GM18502 (cell line): ENCODE measurements at regions not wholly inside any gene's neighbourhood (a gene's known extent, or its start where the extent isn't known, plus 50 kb on each side); places are given as distances from the start of the nearest gene placed in this dataset.

Source experiments
- ATAC-seq: cut with Tn5 transposase; IDR thresholded peaks from one replicate; pipeline ENCODE4 v1.9.1; 2021; ENCODE audit warnings: mild to moderate bottlenecking; ENCODE audit not compliant: unreplicated experiment, poor library complexity

GRCh38 chr7:148507787-148508186, 82.8 kb upstream of the C7orf33 start:
- ATAC-seq = no peak

GRCh38 chr7:148514236-148514635, 76.3 kb upstream of the C7orf33 start:
- ATAC-seq = no peak

GRCh38 chr7:148515237-148515636, 75.3 kb upstream of the C7orf33 start:
- ATAC-seq = no peak

GRCh38 chr7:148515728-148516695, 74.6 kb upstream of the C7orf33 start:
- ATAC-seq = no peak

GRCh38 chr7:148519386-148519785, 71.2 kb upstream of the C7orf33 start:
- peak; percentile 42 for ATAC-seq

DNA sequence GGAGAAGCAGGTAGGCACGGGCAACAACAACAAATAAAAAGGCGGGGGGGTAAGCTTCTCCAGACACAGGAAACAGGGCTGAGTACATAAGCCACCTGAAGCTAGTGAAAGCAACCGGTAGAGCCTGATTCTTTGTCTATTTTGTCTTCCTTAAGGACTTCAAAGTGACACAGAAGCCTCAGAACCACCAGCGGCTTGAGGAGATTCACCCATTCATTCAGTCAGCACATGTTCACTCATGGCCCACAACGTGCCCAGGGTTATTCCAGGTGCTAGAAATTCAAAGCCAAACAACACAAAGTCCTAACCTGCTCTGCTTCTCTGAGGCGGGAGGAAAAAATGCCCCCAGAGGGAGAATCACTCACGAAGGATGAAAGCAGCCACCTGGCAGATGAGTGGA, 69.3 kb upstream of the C7orf33 start:
- ATAC-seq = no peak

- ATAC-seq = no peak
These were observed 67.0 kb upstream of the C7orf33 start for GRCh38 chr7:148523550-148523949.

DNA sequence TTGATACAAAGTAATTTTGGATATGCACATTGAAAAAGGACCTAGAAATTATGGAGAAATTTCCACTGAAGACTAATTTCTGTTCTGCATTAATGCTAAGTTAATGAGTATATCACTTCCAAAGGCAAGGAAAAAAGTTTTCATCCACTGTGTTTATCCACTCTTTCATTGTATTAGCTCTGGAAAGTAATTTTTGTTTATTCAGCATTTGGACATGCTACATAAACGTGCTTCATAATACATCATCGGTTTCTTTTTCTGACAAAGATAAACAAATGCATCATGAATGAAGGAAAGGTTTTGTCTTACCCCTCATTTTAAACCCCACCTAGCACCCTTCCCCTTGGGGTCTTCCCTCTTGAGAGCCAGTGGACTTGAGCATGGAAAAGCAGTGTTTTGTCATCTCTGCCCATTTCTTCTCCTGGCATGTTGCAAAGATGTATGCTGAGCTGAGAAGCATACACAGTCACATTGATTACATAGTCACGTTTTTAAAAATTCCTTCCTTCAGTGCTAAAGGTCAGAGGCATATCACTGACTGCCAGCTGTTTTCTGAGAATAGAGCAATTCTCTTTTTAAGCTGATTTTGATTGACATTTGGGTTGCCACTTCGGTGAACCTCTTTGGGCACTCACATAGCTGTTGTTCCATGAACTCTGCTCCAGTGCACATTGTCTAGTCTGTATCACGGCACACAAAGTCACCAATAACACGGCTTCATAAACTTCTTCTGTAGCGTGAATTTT, 65.9 kb upstream of the C7orf33 start:
- ATAC-seq = no peak

GRCh38 chr7:148527717-148528168, 62.8 kb upstream of the C7orf33 start:
- ATAC-seq = peak; percentile 99

DNA sequence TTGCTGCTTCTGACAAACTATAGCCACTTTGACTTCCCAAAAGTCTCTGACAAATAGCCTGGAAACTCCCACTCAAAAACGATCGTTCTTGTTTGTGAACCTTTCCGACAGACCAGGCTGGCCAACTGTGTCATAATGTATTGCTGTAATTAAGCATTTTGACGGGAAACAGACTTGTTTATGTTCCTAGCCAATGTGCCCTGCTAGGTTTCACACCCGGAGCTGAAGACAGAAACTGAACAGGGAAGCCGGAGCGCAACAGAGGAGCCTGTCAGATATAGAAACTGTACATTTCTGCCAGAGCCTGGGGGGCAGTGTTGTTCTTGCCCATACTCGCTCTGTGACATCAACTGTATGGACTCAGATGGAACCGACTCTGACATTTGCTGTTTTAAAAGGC, 55.3 kb upstream of the C7orf33 start:
- ATAC-seq = peak; percentile 92

GRCh38 chr7:148537435-148537834, 53.1 kb upstream of the C7orf33 start:
- ATAC-seq = no peak

- ATAC-seq = no peak
These were observed 50.4 kb upstream of the C7orf33 start for GRCh38 chr7:148540041-148540738.
